ENCODE measurements at regions not wholly inside any gene's neighbourhood (a gene's known extent, or its start where the extent isn't known, plus 50 kb on each side); places are given as distances from the start of the nearest gene placed in this dataset.

- ATAC-seq (ENCODE audit: insufficient read depth, low read depth) = no peak
- Histone ChIP-seq H3K9me3 (ENCODE audit: insufficient read depth, low read length, severe bottlenecking) (no peaks in the 10 kb centered on the region), H3K4me1 (ENCODE audit: insufficient read depth, low read length) (no peaks in the 10 kb centered on the region), H4K20me1 (ENCODE audit: insufficient read depth, low read length) (no peaks in the 10 kb centered on the region), H3K79me2 (ENCODE audit: insufficient read depth, low read length) (no peaks in the 10 kb centered on the region), H3K36me3 (ENCODE audit: insufficient read depth, low read length) (no peaks in the 10 kb centered on the region), H3K4me2 (ENCODE audit: insufficient read depth, low read length) (no peak overlapping the region), H3K27me3 (ENCODE audit: insufficient read depth, low read length, poor library complexity) (no peaks in the 10 kb centered on the region), H2AFZ (ENCODE audit: low read depth, low read length) (no peak overlapping the region), H3K4me3 (ENCODE audit: low read depth in 1 of 2, low read length in 2 of 2) (no peak overlapping the region), H3K9ac (ENCODE audit: low read depth, low read length) (no peak overlapping the region), H3K27ac (ENCODE audit: low read length) (no peak overlapping the region)
- TF ChIP-seq, protein P1, sequence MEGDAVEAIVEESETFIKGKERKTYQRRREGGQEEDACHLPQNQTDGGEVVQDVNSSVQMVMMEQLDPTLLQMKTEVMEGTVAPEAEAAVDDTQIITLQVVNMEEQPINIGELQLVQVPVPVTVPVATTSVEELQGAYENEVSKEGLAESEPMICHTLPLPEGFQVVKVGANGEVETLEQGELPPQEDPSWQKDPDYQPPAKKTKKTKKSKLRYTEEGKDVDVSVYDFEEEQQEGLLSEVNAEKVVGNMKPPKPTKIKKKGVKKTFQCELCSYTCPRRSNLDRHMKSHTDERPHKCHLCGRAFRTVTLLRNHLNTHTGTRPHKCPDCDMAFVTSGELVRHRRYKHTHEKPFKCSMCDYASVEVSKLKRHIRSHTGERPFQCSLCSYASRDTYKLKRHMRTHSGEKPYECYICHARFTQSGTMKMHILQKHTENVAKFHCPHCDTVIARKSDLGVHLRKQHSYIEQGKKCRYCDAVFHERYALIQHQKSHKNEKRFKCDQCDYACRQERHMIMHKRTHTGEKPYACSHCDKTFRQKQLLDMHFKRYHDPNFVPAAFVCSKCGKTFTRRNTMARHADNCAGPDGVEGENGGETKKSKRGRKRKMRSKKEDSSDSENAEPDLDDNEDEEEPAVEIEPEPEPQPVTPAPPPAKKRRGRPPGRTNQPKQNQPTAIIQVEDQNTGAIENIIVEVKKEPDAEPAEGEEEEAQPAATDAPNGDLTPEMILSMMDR (IDR thresholded peaks at IDR 0.05; ENCODE audit: borderline replicate concordance, extremely low read depth, low read length, poor library complexity, severe bottlenecking) = no peak
- TF ChIP-seq EZH2 (IDR thresholded peaks at IDR 0.05; ENCODE audit: borderline replicate concordance, low read depth, low read length, severe bottlenecking) = no peak
- no peak for DNase-seq
These were observed 322.8 kb upstream of the POU3F3 start for GRCh38 chr2:104531122-104531521.

GRCh38 chr2:104537116-104537515 is 316.8 kb upstream of the POU3F3 start:
- no peak overlapping the region for H2AFZ ChIP-seq (ENCODE audit: low read depth, low read length)
- H4K20me1 ChIP-seq (ENCODE audit: insufficient read depth, low read length) = no peaks in the 10 kb centered on the region
- H3K79me2 ChIP-seq (ENCODE audit: insufficient read depth, low read length) = no peaks in the 10 kb centered on the region
- TF ChIP-seq, protein P1 (IDR thresholded peaks at IDR 0.05; ENCODE audit: borderline replicate concordance, extremely low read depth, low read length, poor library complexity, severe bottlenecking) = no peak
- TF ChIP-seq EZH2 (IDR thresholded peaks at IDR 0.05; ENCODE audit: borderline replicate concordance, low read depth, low read length, severe bottlenecking) = no peak
- no peak overlapping the region for H3K9ac ChIP-seq (ENCODE audit: low read depth, low read length)
- H3K27ac ChIP-seq (ENCODE audit: low read length) = no peak overlapping the region
- H3K9me3 ChIP-seq (ENCODE audit: insufficient read depth, low read length, severe bottlenecking) = no peaks in the 10 kb centered on the region
- H3K4me3 ChIP-seq (ENCODE audit: low read depth in 1 of 2, low read length in 2 of 2) = no peak overlapping the region
- H3K4me1 ChIP-seq (ENCODE audit: insufficient read depth, low read length) = no peaks in the 10 kb centered on the region
- DNase-seq = no peak
- H3K27me3 ChIP-seq (ENCODE audit: insufficient read depth, low read length, poor library complexity) = no peaks in the 10 kb centered on the region
- ATAC-seq (ENCODE audit: insufficient read depth, low read depth) = no peak
- no peaks in the 10 kb centered on the region for H3K36me3 ChIP-seq (ENCODE audit: insufficient read depth, low read length)
- no peak overlapping the region for H3K4me2 ChIP-seq (ENCODE audit: insufficient read depth, low read length)

GRCh38 chr2:104538077-104538476 is 315.8 kb upstream of the POU3F3 start:
- H3K36me3 ChIP-seq (ENCODE audit: insufficient read depth, low read length) = no peaks in the 10 kb centered on the region
- DNase-seq (no peak), ATAC-seq (ENCODE audit: insufficient read depth, low read depth) (no peak)
- no peaks in the 10 kb centered on the region for H3K79me2 ChIP-seq (ENCODE audit: insufficient read depth, low read length)
- H3K27me3 ChIP-seq (ENCODE audit: insufficient read depth, low read length, poor library complexity) = no peaks in the 10 kb centered on the region
- H3K9me3 ChIP-seq (ENCODE audit: insufficient read depth, low read length, severe bottlenecking) = no peaks in the 10 kb centered on the region
- H3K9ac ChIP-seq (ENCODE audit: low read depth, low read length) = no peak overlapping the region
- H4K20me1 ChIP-seq (ENCODE audit: insufficient read depth, low read length) = no peaks in the 10 kb centered on the region
- no peaks in the 10 kb centered on the region for H3K4me1 ChIP-seq (ENCODE audit: insufficient read depth, low read length)
- TF ChIP-seq, protein P1 (IDR thresholded peaks at IDR 0.05; ENCODE audit: borderline replicate concordance, extremely low read depth, low read length, poor library complexity, severe bottlenecking) = no peak
- no peak for TF ChIP-seq EZH2 (IDR thresholded peaks at IDR 0.05; ENCODE audit: borderline replicate concordance, low read depth, low read length, severe bottlenecking)
- H2AFZ ChIP-seq (ENCODE audit: low read depth, low read length) = no peak overlapping the region
- H3K4me2 ChIP-seq (ENCODE audit: insufficient read depth, low read length) = no peak overlapping the region
- H3K27ac ChIP-seq (ENCODE audit: low read length) = no peak overlapping the region
- H3K4me3 ChIP-seq (ENCODE audit: low read depth in 1 of 2, low read length in 2 of 2) = no peak overlapping the region

- no peak overlapping the region for H3K9ac ChIP-seq (ENCODE audit: low read depth, low read length)
- ATAC-seq (ENCODE audit: insufficient read depth, low read depth) (no peak), DNase-seq (no peak)
- no peaks in the 10 kb centered on the region for H3K36me3 ChIP-seq (ENCODE audit: insufficient read depth, low read length)
- no peaks in the 10 kb centered on the region for H3K27me3 ChIP-seq (ENCODE audit: insufficient read depth, low read length, poor library complexity)
- H3K4me1 ChIP-seq (ENCODE audit: insufficient read depth, low read length) = no peaks in the 10 kb centered on the region
- no peak overlapping the region for H3K4me2 ChIP-seq (ENCODE audit: insufficient read depth, low read length)
- no peaks in the 10 kb centered on the region for H3K79me2 ChIP-seq (ENCODE audit: insufficient read depth, low read length)
- no peak overlapping the region for H3K27ac ChIP-seq (ENCODE audit: low read length)
- H2AFZ ChIP-seq (ENCODE audit: low read depth, low read length) = no peak overlapping the region
- TF ChIP-seq, protein P1 (IDR thresholded peaks at IDR 0.05; ENCODE audit: borderline replicate concordance, extremely low read depth, low read length, poor library complexity, severe bottlenecking) = no peak
- no peak overlapping the region for H3K4me3 ChIP-seq (ENCODE audit: low read depth in 1 of 2, low read length in 2 of 2)
- H4K20me1 ChIP-seq (ENCODE audit: insufficient read depth, low read length) = no peaks in the 10 kb centered on the region
- no peaks in the 10 kb centered on the region for H3K9me3 ChIP-seq (ENCODE audit: insufficient read depth, low read length, severe bottlenecking)
These were observed 314.3 kb upstream of the POU3F3 start for GRCh38 chr2:104539649-104540048.
